HEK293 (cell line): ENCODE measurements at regions not wholly inside any gene's neighbourhood (a gene's known extent, or its start where the extent isn't known, plus 50 kb on each side); places are given as distances from the start of the nearest gene placed in this dataset.

Experiments used
- CTCF ChIA-PET: fragments of 350-600 bp; formaldehyde crosslinking; extraction: SDS; loops from one replicate; lab custom pipeline; 2021; ENCODE audit warnings: antibody characterized with exemption; lab: Yijun Ruan, JAX
- POLR2A ChIA-PET: fragments of 300-600 bp; formaldehyde crosslinking; extraction: SDS; loops from one replicate; lab custom pipeline; 2020; ENCODE audit warnings: antibody characterized with exemption, inconsistent platforms; lab: Yijun Ruan, JAX
- H3K27ac ChIP-seq: fragments of 200-500 bp; sonication (Bioruptor generic); 2 replicates; pipeline ENCODE4 v1.5.1; 2014; ENCODE audit warnings: low read depth, low read length, control low read depth, inconsistent platforms; ENCODE audit errors: extremely low read depth
- H3K36me3 ChIP-seq, 2 experiments: fragments of 200-500 bp in 1 of 2; sonication (Bioruptor generic) in 1 of 2; 1 replicate in 1 of 2; 2 replicates in 1 of 2; pipeline ENCODE4 v1.5.1; 2014 to 2017; ENCODE audit warnings: inconsistent platforms in 2 of 2, low read length in 2 of 2; ENCODE audit not compliant: control insufficient read depth in 2 of 2, insufficient read depth in 1 of 2
- H3K4me1 ChIP-seq: fragments of 200-500 bp; sonication (Bioruptor generic); 2 replicates; pipeline ENCODE4 v1.5.1; 2014; ENCODE audit warnings: mild to moderate bottlenecking, low read length, inconsistent platforms; ENCODE audit not compliant: control insufficient read depth, insufficient read depth
- H3K4me3 ChIP-seq: 2 replicates; pipeline ENCODE4 v1.5.1; 2011; ENCODE audit warnings: low read depth, mild to moderate bottlenecking, control low read depth, low read length, moderate library complexity
- H3K9me3 ChIP-seq: fragments of 200-500 bp; sonication (Bioruptor generic); 2 replicates; pipeline ENCODE4 v1.5.1; 2014; ENCODE audit warnings: low read depth, low read length, inconsistent platforms; ENCODE audit not compliant: control insufficient read depth, insufficient read depth
- AEBP2 ChIP-seq: fragments of 450-650 bp; formaldehyde crosslinking; IDR thresholded peaks from 2 replicates; pipeline ENCODE4 v1.5.1; 2016; ENCODE audit warnings: missing biosample characterization, missing genetic modification characterization, borderline replicate concordance
- SP7 ChIP-seq: fragments of 450-650 bp; formaldehyde crosslinking; IDR thresholded peaks from 2 replicates; pipeline ENCODE4 v1.5.1; 2016; ENCODE audit warnings: missing biosample characterization, missing genetic modification characterization
- TRIM28 ChIP-seq: IDR thresholded peaks from 2 replicates; pipeline ENCODE4 v1.6.1; 2011; ENCODE audit warnings: low read length, control low read depth, borderline replicate concordance
- ZBTB7A ChIP-seq: fragments of 450-650 bp; formaldehyde crosslinking; IDR thresholded peaks from 2 replicates; pipeline ENCODE4 v1.5.1; 2016; ENCODE audit warnings: low read depth, missing biosample characterization, missing genetic modification characterization
- ZNF112 ChIP-seq: fragments of 450-650 bp; formaldehyde crosslinking; IDR thresholded peaks from 2 replicates; pipeline ENCODE4 v1.5.0; 2017; ENCODE audit warnings: missing biosample characterization, missing genetic modification characterization
- ZNF114 ChIP-seq: fragments of 450-650 bp; formaldehyde crosslinking; IDR thresholded peaks from 2 replicates; pipeline ENCODE4 v1.5.0; 2017; ENCODE audit warnings: missing biosample characterization, missing genetic modification characterization
- ZNF157 ChIP-seq: fragments of 450-650 bp; formaldehyde crosslinking; IDR thresholded peaks from 2 replicates; pipeline ENCODE4 v1.5.1; 2016; ENCODE audit warnings: missing biosample characterization, missing genetic modification characterization
- ZNF174 ChIP-seq: fragments of 450-650 bp; formaldehyde crosslinking; IDR thresholded peaks from 2 replicates; pipeline ENCODE4 v1.5.0; 2017; ENCODE audit warnings: missing biosample characterization, mild to moderate bottlenecking, missing genetic modification characterization
- ZNF175 ChIP-seq: fragments of 450-650 bp; formaldehyde crosslinking; IDR thresholded peaks from 2 replicates; pipeline ENCODE4 v1.5.1; 2016; ENCODE audit warnings: missing biosample characterization, missing genetic modification characterization
- ZNF184 ChIP-seq: fragments of 450-650 bp; IDR thresholded peaks from 2 replicates; pipeline ENCODE4 v1.5.1; 2018; ENCODE audit warnings: missing biosample characterization, mild to moderate bottlenecking, missing genetic modification characterization
- ZNF214 ChIP-seq: fragments of 450-650 bp; formaldehyde crosslinking; IDR thresholded peaks from 2 replicates; pipeline ENCODE4 v1.5.1; 2017; ENCODE audit warnings: missing biosample characterization, mild to moderate bottlenecking, missing genetic modification characterization, borderline replicate concordance
- ZNF23 ChIP-seq: fragments of 450-650 bp; formaldehyde crosslinking; IDR thresholded peaks from 2 replicates; pipeline ENCODE4 v1.5.1; 2016; ENCODE audit warnings: missing biosample characterization, missing genetic modification characterization, borderline replicate concordance
- ZNF266 ChIP-seq: fragments of 450-650 bp; formaldehyde crosslinking; IDR thresholded peaks from 2 replicates; pipeline ENCODE4 v1.5.1; 2016; ENCODE audit warnings: missing biosample characterization, missing genetic modification characterization, low read depth
- ZNF292 ChIP-seq: fragments of 450-650 bp; formaldehyde crosslinking; IDR thresholded peaks from 2 replicates; pipeline ENCODE4 v1.5.1; 2016; ENCODE audit warnings: low read depth, missing biosample characterization, missing genetic modification characterization, borderline replicate concordance
- ZNF350 ChIP-seq: fragments of 450-650 bp; formaldehyde crosslinking; IDR thresholded peaks from 2 replicates; pipeline ENCODE4 v1.5.0; 2017; ENCODE audit warnings: missing biosample characterization, mild to moderate bottlenecking, missing genetic modification characterization
- ZNF416 ChIP-seq: fragments of 450-650 bp; formaldehyde crosslinking; IDR thresholded peaks from 2 replicates; pipeline ENCODE4 v1.5.1; 2016; ENCODE audit warnings: missing biosample characterization, missing genetic modification characterization
- ZNF518A ChIP-seq: fragments of 450-650 bp; formaldehyde crosslinking; conservative IDR thresholded peaks from 2 replicates; pipeline ENCODE4 v1.5.1; 2016; ENCODE audit warnings: low read depth, missing biosample characterization, missing genetic modification characterization
- ZNF561 ChIP-seq: fragments of 450-650 bp; IDR thresholded peaks from 2 replicates; pipeline ENCODE4 v1.5.1; 2018; ENCODE audit warnings: missing biosample characterization, missing genetic modification characterization, borderline replicate concordance
- ZNF660 ChIP-seq: fragments of 450-650 bp; IDR thresholded peaks from 2 replicates; pipeline ENCODE4 v1.5.1; 2018; ENCODE audit warnings: missing biosample characterization, mild to moderate bottlenecking, missing genetic modification characterization
- ZNF776 ChIP-seq: fragments of 450-650 bp; formaldehyde crosslinking; IDR thresholded peaks from 2 replicates; pipeline ENCODE4 v1.5.0; 2017; ENCODE audit warnings: missing biosample characterization, missing genetic modification characterization, borderline replicate concordance
- ZNF791 ChIP-seq: fragments of 450-650 bp; formaldehyde crosslinking; IDR thresholded peaks from 2 replicates; pipeline ENCODE4 v1.5.1; 2016; ENCODE audit warnings: missing biosample characterization, missing genetic modification characterization
- ZXDB ChIP-seq: fragments of 450-650 bp; formaldehyde crosslinking; IDR thresholded peaks from 2 replicates; pipeline ENCODE4 v1.5.1; 2016; ENCODE audit warnings: missing biosample characterization, missing genetic modification characterization
- TF ChIP-seq, protein P1 (sequence below): fragments of 450-650 bp; formaldehyde crosslinking; IDR thresholded peaks from 2 replicates; pipeline ENCODE4 v1.5.1; 2016; ENCODE audit warnings: missing biosample characterization, missing genetic modification characterization, borderline replicate concordance

DNA sequence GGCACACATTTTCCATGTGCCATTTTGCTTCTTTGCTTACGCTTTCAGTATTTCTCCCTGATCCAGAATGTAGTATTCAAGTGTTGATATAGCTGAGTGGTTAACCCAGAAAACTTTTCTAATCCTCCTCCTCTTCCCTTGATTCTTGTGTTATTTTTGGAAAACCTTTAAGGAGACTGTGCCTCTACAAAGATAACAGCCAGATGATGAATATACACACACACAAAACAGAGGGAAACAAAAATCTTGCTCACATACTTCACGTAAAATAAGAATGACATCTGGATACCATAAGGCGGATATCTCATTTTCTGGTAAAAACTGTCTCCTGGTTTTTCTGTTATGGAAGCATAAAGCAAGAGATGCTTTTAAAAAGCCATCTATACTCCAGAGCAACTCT is 295.8 kb upstream of the THBS1 start (continued):
- no peak for TF ChIP-seq SP7 (tag by site-specific recombination)
- no peak for TF ChIP-seq ZNF416 (tag by site-specific recombination)
- no peak for TF ChIP-seq ZNF157 (tag by site-specific recombination)
- no peak for TF ChIP-seq ZXDB (tag by site-specific recombination)
- TF ChIP-seq ZNF112 (tag by site-specific recombination) = no peak
- TF ChIP-seq ZNF561 (tag by site-specific recombination) = no peak
- TF ChIP-seq, protein P1, sequence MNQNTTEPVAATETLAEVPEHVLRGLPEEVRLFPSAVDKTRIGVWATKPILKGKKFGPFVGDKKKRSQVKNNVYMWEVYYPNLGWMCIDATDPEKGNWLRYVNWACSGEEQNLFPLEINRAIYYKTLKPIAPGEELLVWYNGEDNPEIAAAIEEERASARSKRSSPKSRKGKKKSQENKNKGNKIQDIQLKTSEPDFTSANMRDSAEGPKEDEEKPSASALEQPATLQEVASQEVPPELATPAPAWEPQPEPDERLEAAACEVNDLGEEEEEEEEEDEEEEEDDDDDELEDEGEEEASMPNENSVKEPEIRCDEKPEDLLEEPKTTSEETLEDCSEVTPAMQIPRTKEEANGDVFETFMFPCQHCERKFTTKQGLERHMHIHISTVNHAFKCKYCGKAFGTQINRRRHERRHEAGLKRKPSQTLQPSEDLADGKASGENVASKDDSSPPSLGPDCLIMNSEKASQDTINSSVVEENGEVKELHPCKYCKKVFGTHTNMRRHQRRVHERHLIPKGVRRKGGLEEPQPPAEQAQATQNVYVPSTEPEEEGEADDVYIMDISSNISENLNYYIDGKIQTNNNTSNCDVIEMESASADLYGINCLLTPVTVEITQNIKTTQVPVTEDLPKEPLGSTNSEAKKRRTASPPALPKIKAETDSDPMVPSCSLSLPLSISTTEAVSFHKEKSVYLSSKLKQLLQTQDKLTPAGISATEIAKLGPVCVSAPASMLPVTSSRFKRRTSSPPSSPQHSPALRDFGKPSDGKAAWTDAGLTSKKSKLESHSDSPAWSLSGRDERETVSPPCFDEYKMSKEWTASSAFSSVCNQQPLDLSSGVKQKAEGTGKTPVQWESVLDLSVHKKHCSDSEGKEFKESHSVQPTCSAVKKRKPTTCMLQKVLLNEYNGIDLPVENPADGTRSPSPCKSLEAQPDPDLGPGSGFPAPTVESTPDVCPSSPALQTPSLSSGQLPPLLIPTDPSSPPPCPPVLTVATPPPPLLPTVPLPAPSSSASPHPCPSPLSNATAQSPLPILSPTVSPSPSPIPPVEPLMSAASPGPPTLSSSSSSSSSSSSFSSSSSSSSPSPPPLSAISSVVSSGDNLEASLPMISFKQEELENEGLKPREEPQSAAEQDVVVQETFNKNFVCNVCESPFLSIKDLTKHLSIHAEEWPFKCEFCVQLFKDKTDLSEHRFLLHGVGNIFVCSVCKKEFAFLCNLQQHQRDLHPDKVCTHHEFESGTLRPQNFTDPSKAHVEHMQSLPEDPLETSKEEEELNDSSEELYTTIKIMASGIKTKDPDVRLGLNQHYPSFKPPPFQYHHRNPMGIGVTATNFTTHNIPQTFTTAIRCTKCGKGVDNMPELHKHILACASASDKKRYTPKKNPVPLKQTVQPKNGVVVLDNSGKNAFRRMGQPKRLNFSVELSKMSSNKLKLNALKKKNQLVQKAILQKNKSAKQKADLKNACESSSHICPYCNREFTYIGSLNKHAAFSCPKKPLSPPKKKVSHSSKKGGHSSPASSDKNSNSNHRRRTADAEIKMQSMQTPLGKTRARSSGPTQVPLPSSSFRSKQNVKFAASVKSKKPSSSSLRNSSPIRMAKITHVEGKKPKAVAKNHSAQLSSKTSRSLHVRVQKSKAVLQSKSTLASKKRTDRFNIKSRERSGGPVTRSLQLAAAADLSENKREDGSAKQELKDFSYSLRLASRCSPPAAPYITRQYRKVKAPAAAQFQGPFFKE = no peak

DNA sequence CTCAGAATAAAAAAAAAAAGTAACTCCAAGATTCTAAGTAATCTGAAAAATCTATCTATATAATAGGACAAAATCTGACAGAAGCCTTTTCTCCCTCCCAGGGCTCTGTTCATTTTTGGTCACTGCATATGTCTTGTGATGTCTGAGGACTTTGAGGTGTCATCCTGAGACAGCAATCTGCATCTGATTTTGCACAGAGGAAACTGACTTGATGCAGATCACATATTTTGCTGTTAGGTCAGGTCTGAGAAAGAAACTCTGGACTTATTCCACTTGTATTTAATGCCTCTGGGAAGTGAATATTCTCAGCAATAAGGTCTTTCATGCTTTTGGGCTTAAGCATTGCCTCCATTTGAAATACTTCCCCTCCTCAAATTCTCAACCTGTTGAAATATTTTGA is 295.2 kb upstream of the THBS1 start:
- POLR2A ChIA-PET = no interaction called here
- H3K27ac ChIP-seq = no peak overlapping the region
- H3K9me3 ChIP-seq = no peaks in the 10 kb centered on the region
- CTCF ChIA-PET = interaction anchor here (0.6 kb wide), 1 partner anchor 131 kb away, joined by 3 read pairs; no protein-coding TSS in a partner anchor
- TF ChIP-seq ZBTB7A (tag by site-specific recombination) = no peak
- TF ChIP-seq ZNF184 = no peak
- no peak for TF ChIP-seq ZNF23 (tag by site-specific recombination)
- H3K4me3 ChIP-seq = no peak overlapping the region
- H3K36me3 ChIP-seq = no peaks in the 10 kb centered on the region
- no peaks in the 10 kb centered on the region for H3K4me1 ChIP-seq

- H3K4me3 ChIP-seq = no peak overlapping the region
- H3K36me3 ChIP-seq = no peaks in the 10 kb centered on the region
- no peaks in the 10 kb centered on the region for H3K9me3 ChIP-seq
- POLR2A ChIA-PET = no interaction called here
- H3K4me1 ChIP-seq = no peaks in the 10 kb centered on the region
- CTCF ChIA-PET = no interaction called here
- H3K27ac ChIP-seq = no peak overlapping the region
- TF ChIP-seq AEBP2 (tag by site-specific recombination) (no peak), ZNF174 (tag by site-specific recombination) (no peak), TRIM28 (no peak), ZNF518A (tag by site-specific recombination) (no peak), ZNF266 (tag by site-specific recombination) (no peak), ZNF660 (tag by site-specific recombination) (no peak), ZNF214 (no peak), ZNF114 (tag by site-specific recombination) (no peak), ZNF175 (tag by site-specific recombination) (no peak), ZNF350 (tag by site-specific recombination) (no peak), ZNF776 (tag by site-specific recombination) (no peak), ZNF292 (tag by site-specific recombination) (no peak), ZNF791 (tag by site-specific recombination) (no peak)
Measured at GRCh38 chr15:39286706-39287105, 294.2 kb upstream of the THBS1 start.
